K562 (cell line): ENCODE measurements at regions not wholly inside any gene's neighbourhood (a gene's known extent, or its start where the extent isn't known, plus 50 kb on each side); places are given as distances from the start of the nearest gene placed in this dataset.

Source experiments
- ATAC-seq: fragments of 200-7000 bp; cut with Tn5 transposase; 3 replicates; pipeline ENCODE4 v1.9.1; 2020; ENCODE audit warnings: moderate library complexity
- BruUV-seq: library from RNA; stranded (reverse); fragments of 400-500 nt; replicated peaks from 2 replicates; lab custom pipeline; 2021; lab: Mats Ljungman, UMichigan
- CTCF ChIA-PET: fragments of 300-600 bp; formaldehyde crosslinking; extraction: SDS; loops from one replicate; lab custom pipeline; 2021; ENCODE audit warnings: low intra/inter-chr PET ratio; lab: Yijun Ruan, JAX
- POLR2A ChIA-PET: fragments of 300-600, 350-650 bp; sonication (Branson Sonifier 250); formaldehyde crosslinking; extraction: SDS; loops from one replicate; lab custom pipeline; 2021; ENCODE audit warnings: antibody characterized with exemption, inconsistent platforms; lab: Yijun Ruan, JAX
- DNase-seq, 4 experiments: peaks; one replicate each; pipeline versions ENCODE4 v3.0.0 to v3.0.0-alpha.2; 2011 to 2018; ENCODE audit warnings: low spot score in 3 of 4, mixed read lengths in 3 of 4; ENCODE audit errors: extremely low read depth in 1 of 4
- FAIRE-seq: peaks from 2 replicates; lab custom pipeline; 2011; peaks lifted over from hg19 to GRCh38; lab: Jason Lieb, UNC
- H2AFZ ChIP-seq: 2 replicates; pipeline ENCODE4 v1.6.0; 2011; ENCODE audit warnings: low read depth, low read length, control low read depth, inconsistent platforms
- H3K27ac ChIP-seq: fragments of 200-600 bp; 3 replicates; pipeline ENCODE4 v1.8.0; 2011; ENCODE audit warnings: low read depth, mild to moderate bottlenecking, control low read depth, inconsistent platforms, low read length, moderate library complexity, mixed read lengths; ENCODE audit errors: extremely low read depth
- H3K27me3 ChIP-seq, 2 experiments: fragments of 300-600 bp in 1 of 2; 2 replicates in 1 of 2; 3 replicates in 1 of 2; pipeline versions ENCODE4 v1.6.0 to v1.8.0; 2011; ENCODE audit warnings: inconsistent platforms in 2 of 2, low read length in 2 of 2, mild to moderate bottlenecking in 1 of 2, mixed read lengths in 1 of 2, moderate library complexity in 1 of 2; ENCODE audit not compliant: control insufficient read depth in 2 of 2, insufficient read depth in 2 of 2
- H3K36me3 ChIP-seq: fragments of 300-600 bp; 3 replicates; pipeline ENCODE4 v1.8.0; 2011; ENCODE audit warnings: mild to moderate bottlenecking, low read length, inconsistent platforms; ENCODE audit not compliant: control insufficient read depth, insufficient read depth
- H3K4me1 ChIP-seq, 2 experiments: fragments of 200-600 bp in 1 of 2; replicated peaks in 1 of 2; 2 replicates in 1 of 2; 3 replicates in 1 of 2; pipeline versions ENCODE4 v1.5.1 to v1.8.0; 2011; ENCODE audit warnings: inconsistent platforms in 2 of 2, low read length in 2 of 2, mild to moderate bottlenecking in 1 of 2, mixed read lengths in 1 of 2, moderate library complexity in 1 of 2; ENCODE audit not compliant: control insufficient read depth in 2 of 2, insufficient read depth in 2 of 2
- H3K4me2 ChIP-seq: 2 replicates; pipeline ENCODE4 v1.6.1; 2011; ENCODE audit warnings: low read length, control low read depth, inconsistent platforms, mixed read lengths; ENCODE audit not compliant: insufficient read depth
- H3K4me3 ChIP-seq: fragments of 200-600 bp; sonication (generic), shearing (Covaris generic); 2 replicates; pipeline ENCODE4 v1.5.1; 2016; ENCODE audit warnings: control low read depth, inconsistent platforms
- H3K79me2 ChIP-seq: fragments of 200-600 bp; 3 replicates; pipeline ENCODE4 v1.8.0; 2011; ENCODE audit warnings: low read length, inconsistent platforms; ENCODE audit not compliant: control insufficient read depth, insufficient read depth
- H3K9ac ChIP-seq, 2 experiments: 2 replicates each; pipeline versions ENCODE4 v1.6.0 to v1.6.1; 2011; ENCODE audit warnings: low read depth in 2 of 2, low read length in 2 of 2, control low read depth in 1 of 2, inconsistent platforms in 1 of 2, mild to moderate bottlenecking in 1 of 2, mixed read lengths in 1 of 2; ENCODE audit not compliant: insufficient read depth in 1 of 2
- H3K9me1 ChIP-seq: one replicate; pipeline ENCODE4 v1.6.0; 2011; ENCODE audit warnings: inconsistent platforms, mild to moderate bottlenecking, low read length, moderate library complexity; ENCODE audit not compliant: control insufficient read depth, insufficient read depth
- H3K9me3 ChIP-seq: replicated peaks from 2 replicates; pipeline ENCODE4 v1.5.1; 2011; ENCODE audit warnings: low read depth, low read length, inconsistent platforms; ENCODE audit not compliant: control insufficient read depth, insufficient read depth
- H4K20me1 ChIP-seq: replicated peaks from 2 replicates; pipeline ENCODE4 v1.6.1; 2011; ENCODE audit warnings: low read length, inconsistent platforms, mixed read lengths; ENCODE audit not compliant: control insufficient read depth, insufficient read depth
- BRCA1 ChIP-seq, 2 experiments: fragments of 450-650 bp in 1 of 2; sonication (generic) in 1 of 2; formaldehyde crosslinking in 1 of 2; IDR thresholded peaks; 2 replicates each; pipeline versions ENCODE4 v1.5.0 to v1.6.1; 2017 to 2020; ENCODE audit warnings: mild to moderate bottlenecking in 1 of 2, missing genetic modification reagents in 1 of 2
- CCNT2 ChIP-seq: IDR thresholded peaks from 2 replicates; pipeline ENCODE4 v1.6.1; 2011; ENCODE audit warnings: borderline replicate concordance, low read depth, mild to moderate bottlenecking, moderate library complexity, mixed read lengths, low read length; ENCODE audit not compliant: insufficient read length; ENCODE audit errors: extremely low read depth
- CHD2 ChIP-seq: IDR thresholded peaks from 2 replicates; pipeline ENCODE4 v1.6.1; 2011; ENCODE audit warnings: low read depth, low read length
- KLF10 ChIP-seq: fragments of 250-450 bp; sonication (Bioruptor Pico); IDR thresholded peaks from 2 replicates; pipeline ENCODE4 v1.6.1; 2021; ENCODE audit warnings: matching md5 sums
- MCM5 ChIP-seq: fragments of 450-650 bp; IDR thresholded peaks from 2 replicates; pipeline ENCODE4 v1.6.1; 2016; ENCODE audit warnings: low read depth
- MEIS2 ChIP-seq: fragments of 450-650 bp; IDR thresholded peaks from 2 replicates; pipeline ENCODE4 v1.6.1; 2014; ENCODE audit warnings: mild to moderate bottlenecking; ENCODE audit not compliant: partially characterized antibody
- MIER1 ChIP-seq: fragments of 450-650 bp; IDR thresholded peaks from 2 replicates; pipeline ENCODE4 v1.6.1; 2016; ENCODE audit warnings: antibody characterized with exemption, mild to moderate bottlenecking, low read depth
- NCOA2 ChIP-seq, 2 experiments: fragments of 450-650 bp; IDR thresholded peaks; 2 replicates each; pipeline ENCODE4 v1.6.1; 2018; ENCODE audit warnings: mild to moderate bottlenecking in 2 of 2, moderate library complexity in 1 of 2; ENCODE audit not compliant: partially characterized antibody in 2 of 2
- NFE2L1 ChIP-seq: fragments of 450-650 bp; IDR thresholded peaks from 2 replicates; pipeline ENCODE4 v1.6.1; 2016; ENCODE audit warnings: missing genetic modification characterization, low read depth, mild to moderate bottlenecking, missing compliant biosample characterization, moderate library complexity, borderline replicate concordance
- NFXL1 ChIP-seq: fragments of 450-650 bp; formaldehyde crosslinking; IDR thresholded peaks from 2 replicates; pipeline ENCODE4 v1.4.0; 2021; ENCODE audit warnings: mild to moderate bottlenecking
- TEAD4 ChIP-seq, 2 experiments: sonication (generic) in 1 of 2; formaldehyde crosslinking in 1 of 2; IDR thresholded peaks; 2 replicates each; pipeline versions ENCODE4 v1.6.1 to v1.8.0; 2012 to 2022; ENCODE audit warnings: borderline replicate concordance in 1 of 2, inconsistent platforms in 1 of 2, low read length in 1 of 2, mild to moderate bottlenecking in 1 of 2, missing genetic modification reagents in 1 of 2
- ZEB2 ChIP-seq: fragments of 450-650 bp; IDR thresholded peaks from 2 replicates; pipeline ENCODE4 v1.6.1; 2016
- ZNF263 ChIP-seq: sonication (generic); formaldehyde crosslinking; IDR thresholded peaks from 2 replicates; pipeline ENCODE4 v1.8.0; 2022; ENCODE audit warnings: mild to moderate bottlenecking, missing genetic modification reagents, borderline replicate concordance
- ZNF354B ChIP-seq: fragments of 250-450 bp; sonication (Bioruptor Pico); IDR thresholded peaks from 2 replicates; pipeline ENCODE4 v1.4.0; 2020
- WGBS: fragments of 100-300 bp; shearing (Covaris generic); methylation state at CpG from one replicate; pipeline ENCODE4 v1.1.6; 2016; ENCODE audit warnings: low coverage, mixed read lengths; ENCODE audit not compliant: insufficient coverage; ENCODE audit errors: missing lambda C conversion rate; 5-methylcytosine and 5-hydroxymethylcytosine counted together
- in situ Hi-C: fragments of 300-500 bp; cut with MboI; formaldehyde crosslinking; loops from 4 replicates; pipeline ENCODE4 v1.15.0; 2018; ENCODE audit warnings: inconsistent platforms, mixed read lengths
- intact Hi-C: fragments of 100-400 bp; cut with micrococcal nuclease; formaldehyde crosslinking; loops from 2 replicates; pipeline ENCODE4 v1.14.2; 2022
- TF ChIP-seq, protein P1 (sequence below): fragments of 450-650 bp; formaldehyde crosslinking; IDR thresholded peaks from 2 replicates; pipeline ENCODE4 v1.4.0; 2022; ENCODE audit warnings: mild to moderate bottlenecking, moderate library complexity
- TF ChIP-seq, protein P2 (sequence below): fragments of 450-650 bp; IDR thresholded peaks from 2 replicates; pipeline ENCODE4 v1.6.1; 2017; ENCODE audit warnings: antibody characterized with exemption

DNA sequence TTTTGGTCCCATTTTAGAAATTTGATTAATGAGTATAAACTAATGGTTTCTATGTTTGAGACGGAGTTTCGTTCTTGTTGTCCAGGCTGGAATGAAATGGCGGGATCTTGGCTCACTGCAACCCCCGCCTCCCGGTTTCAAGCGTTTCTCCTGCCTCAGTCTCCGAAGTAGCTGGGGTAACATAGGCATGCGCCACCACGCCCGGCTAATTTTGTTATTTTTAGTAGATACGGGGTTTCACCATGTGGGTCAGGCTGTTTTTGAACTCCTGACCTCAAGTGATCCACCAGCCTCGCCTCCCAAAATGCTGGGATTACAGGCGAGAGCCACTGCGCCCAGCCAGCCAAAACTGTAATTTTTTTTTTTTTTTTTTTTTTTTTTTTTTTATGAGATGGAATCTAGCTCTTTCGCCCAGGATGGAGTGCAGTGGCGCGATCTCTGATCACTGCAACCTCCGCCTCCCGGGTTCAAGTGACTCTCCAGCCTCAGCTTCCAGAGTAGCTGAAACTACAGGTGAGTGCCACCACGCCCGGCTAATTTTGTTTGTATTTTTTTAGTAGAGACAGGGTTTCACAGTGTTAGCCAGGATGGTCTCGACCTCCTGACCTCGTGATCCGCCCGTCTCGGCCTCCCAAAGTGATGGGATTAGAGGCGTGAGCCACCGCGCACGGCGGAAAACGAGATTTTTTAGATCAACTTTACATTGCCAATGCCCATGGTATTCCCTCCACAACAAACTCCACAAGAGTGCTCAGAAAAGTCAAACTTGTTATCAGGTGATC, 127.8 kb downstream of the HFE start (continued):
- TF ChIP-seq MCM5 (no peak), NFXL1 (CRISPR knock-in tag) (no peak), NCOA2 (IDR thresholded peaks at IDR 0.05; ENCODE audit: partially characterized antibody in 2 of 2) (no peak), MIER1 (no peak), CCNT2 (peak; percentile 34), ZEB2 (no peak)
- TF ChIP-seq, protein P1, sequence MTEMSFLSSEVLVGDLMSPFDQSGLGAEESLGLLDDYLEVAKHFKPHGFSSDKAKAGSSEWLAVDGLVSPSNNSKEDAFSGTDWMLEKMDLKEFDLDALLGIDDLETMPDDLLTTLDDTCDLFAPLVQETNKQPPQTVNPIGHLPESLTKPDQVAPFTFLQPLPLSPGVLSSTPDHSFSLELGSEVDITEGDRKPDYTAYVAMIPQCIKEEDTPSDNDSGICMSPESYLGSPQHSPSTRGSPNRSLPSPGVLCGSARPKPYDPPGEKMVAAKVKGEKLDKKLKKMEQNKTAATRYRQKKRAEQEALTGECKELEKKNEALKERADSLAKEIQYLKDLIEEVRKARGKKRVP (CRISPR knock-in tag), result peak; percentile 59

DNA sequence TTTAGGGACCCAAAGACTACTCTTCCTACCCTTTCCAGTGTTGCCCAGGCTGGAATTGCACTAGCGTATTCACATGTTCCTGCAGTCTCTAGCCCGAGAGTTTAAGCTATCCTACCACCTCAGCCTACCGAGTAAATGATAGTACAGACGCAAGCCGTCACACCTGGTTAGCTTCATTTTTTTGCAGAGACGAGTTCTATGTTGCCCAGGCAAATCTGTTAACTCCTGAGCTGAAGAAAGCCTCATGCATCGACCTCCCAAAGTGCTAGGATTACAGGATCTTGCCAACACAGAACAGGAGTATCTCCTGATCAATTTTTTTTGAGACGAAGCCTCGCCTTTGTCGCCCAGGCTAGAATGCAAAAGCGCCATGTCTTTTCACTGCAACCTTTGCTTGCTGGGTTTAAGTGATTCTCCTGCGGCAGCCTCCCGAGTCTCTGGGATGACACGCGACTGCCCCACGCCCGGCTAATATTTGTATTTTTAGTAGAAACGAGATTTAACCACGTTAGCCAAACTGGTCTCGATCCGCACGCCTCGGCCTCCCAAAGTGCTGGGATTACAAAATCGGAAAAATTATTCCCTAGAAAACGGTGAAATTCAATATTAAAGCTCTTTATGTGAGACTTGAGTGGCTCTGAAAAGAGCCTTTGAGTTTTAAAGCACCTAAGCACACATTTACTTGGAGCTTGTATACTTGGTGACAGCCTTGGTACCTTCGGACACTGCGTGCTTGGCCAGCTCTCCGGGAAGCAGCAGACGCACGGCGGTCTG, 128.5 kb downstream of the HFE start:
- peak overlapping the region; percentile 61 for H3K4me3 ChIP-seq
- peaks cover 5% of the 10 kb centered on the region; the same call in 1 of the 3 replicates for H3K36me3 ChIP-seq
- H3K9me1 ChIP-seq, result no peaks in the 10 kb centered on the region
- TSS peak; percentile 89 for BruUV-seq
- peaks cover 15 to 22% of the 10 kb centered on the region in 2 experiments for H3K4me1 ChIP-seq
- peak in 1 of 4 experiments; percentile 66 for DNase-seq
- peak overlapping the region; percentile 88 for H3K27ac ChIP-seq
- in situ Hi-C loops, result loop anchor here (5.0 to 25.0 kb wide), 2 partner anchors 97 to 1597 kb away; a partner anchor contains a TSS
- no peak overlapping the region for H2AFZ ChIP-seq
- peaks cover 13% of the 10 kb centered on the region for H4K20me1 ChIP-seq
- WGBS, result under 1% methylated on average over 31 of the region's 31 CpGs
- FAIRE-seq, result peak; percentile 75
- H3K9me3 ChIP-seq, result no peaks in the 10 kb centered on the region; the same call in 1 of the 2 replicates
- CTCF ChIA-PET, result interaction anchor here (0.6 to 0.7 kb wide), 2 partner anchors 106 to 941 kb away, joined by 3 read pairs; no protein-coding TSS in a partner anchor
- intact Hi-C loops, result loop anchor here (1.0 to 10.0 kb wide), 16 partner anchors 11 to 1677 kb away; partner anchors contain the start of gene GMNN
- ATAC-seq, result peak; percentile 49
- peaks cover 58% of the 10 kb centered on the region for H3K79me2 ChIP-seq
- peak overlapping the region; percentile 98 for H3K4me2 ChIP-seq
- POLR2A ChIA-PET, result interaction anchor here (0.5 to 7.3 kb wide), 76 partner anchors 10 to 1677 kb away, joined by 3 to 1095 read pairs (median 10); partner anchors contain the start of genes BTN2A2, HFE and ZNF184
- no peaks in the 10 kb centered on the region for H3K27me3 ChIP-seq
- peak overlapping the region; percentile 91 to 93 for H3K9ac ChIP-seq
- TF ChIP-seq BRCA1 (IDR thresholded peaks at IDR 0.05) (no peak), BRCA1 (CRISPR knock-in tag; IDR thresholded peaks at IDR 0.05) (peak; percentile 29; the same call in 1 of the 2 replicates), MEIS2 (no peak), CHD2 (0 out of 2 replicates have a peak, but pooled peaks have one; percentile 36), NFE2L1 (tag) (no peak), ZNF354B (CRISPR knock-in tag) (no peak), TEAD4 (IDR thresholded peaks at IDR 0.05; ENCODE audit: low read length) (no peak), TEAD4 (CRISPR knock-in tag; IDR thresholded peaks at IDR 0.05; ENCODE audit: borderline replicate concordance) (peak; percentile 74; the same call in 1 of the 2 replicates), KLF10 (CRISPR knock-in tag) (peak; percentile 7; the same call in 1 of the 2 replicates), ZNF263 (CRISPR knock-in tag) (peak; percentile 65; the same call in 1 of the 2 replicates)
- TF ChIP-seq, protein P2, sequence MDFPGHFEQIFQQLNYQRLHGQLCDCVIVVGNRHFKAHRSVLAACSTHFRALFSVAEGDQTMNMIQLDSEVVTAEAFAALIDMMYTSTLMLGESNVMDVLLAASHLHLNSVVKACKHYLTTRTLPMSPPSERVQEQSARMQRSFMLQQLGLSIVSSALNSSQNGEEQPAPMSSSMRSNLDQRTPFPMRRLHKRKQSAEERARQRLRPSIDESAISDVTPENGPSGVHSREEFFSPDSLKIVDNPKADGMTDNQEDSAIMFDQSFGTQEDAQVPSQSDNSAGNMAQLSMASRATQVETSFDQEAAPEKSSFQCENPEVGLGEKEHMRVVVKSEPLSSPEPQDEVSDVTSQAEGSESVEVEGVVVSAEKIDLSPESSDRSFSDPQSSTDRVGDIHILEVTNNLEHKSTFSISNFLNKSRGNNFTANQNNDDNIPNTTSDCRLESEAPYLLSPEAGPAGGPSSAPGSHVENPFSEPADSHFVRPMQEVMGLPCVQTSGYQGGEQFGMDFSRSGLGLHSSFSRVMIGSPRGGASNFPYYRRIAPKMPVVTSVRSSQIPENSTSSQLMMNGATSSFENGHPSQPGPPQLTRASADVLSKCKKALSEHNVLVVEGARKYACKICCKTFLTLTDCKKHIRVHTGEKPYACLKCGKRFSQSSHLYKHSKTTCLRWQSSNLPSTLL, result no peak
